OCI-LY1 (cell line): ENCODE measurements at regions not wholly inside any gene's neighbourhood (a gene's known extent, or its start where the extent isn't known, plus 50 kb on each side); places are given as distances from the start of the nearest gene placed in this dataset.
"Not testable (repeated sequence)": the region's sequence is repeated elsewhere in the genome, so short reads cannot be mapped to it uniquely, and the experiment has no call there.

Experiments
- H2AFZ ChIP-seq: fragments of 200-600 bp; sonication (generic), shearing (Covaris generic); 2 replicates; pipeline ENCODE4 v1.6.0; 2014; ENCODE audit warnings: antibody characterized with exemption, mild to moderate bottlenecking, low read length
- H3F3A ChIP-seq: fragments of 200-600 bp; sonication (generic), shearing (Covaris generic); 2 replicates; pipeline ENCODE4 v1.6.0; 2014; ENCODE audit warnings: mild to moderate bottlenecking, antibody characterized with exemption, low read length, moderate library complexity; ENCODE audit not compliant: insufficient read depth
- H3K27ac ChIP-seq: fragments of 200-600 bp; sonication (generic); 2 replicates; pipeline ENCODE4 v1.5.1; 2014; ENCODE audit warnings: low read length, mixed run types, mild to moderate bottlenecking, low read depth; ENCODE audit not compliant: poor library complexity, severe bottlenecking
- H3K27me3 ChIP-seq: fragments of 200-600 bp; sonication (generic); 2 replicates; pipeline ENCODE4 v1.6.0; 2014; ENCODE audit warnings: antibody characterized with exemption, mild to moderate bottlenecking, low read length, moderate library complexity; ENCODE audit not compliant: insufficient read depth
- H3K36me3 ChIP-seq: fragments of 200-600 bp; sonication (generic); 2 replicates; pipeline ENCODE4 v1.6.1; 2014; ENCODE audit warnings: mild to moderate bottlenecking, antibody characterized with exemption, low read length, moderate library complexity, mixed read lengths; ENCODE audit not compliant: insufficient read depth
- H3K4me1 ChIP-seq: fragments of 200-600 bp; sonication (generic); 2 replicates; pipeline ENCODE4 v1.5.1; 2014; ENCODE audit warnings: mild to moderate bottlenecking, low read length, moderate library complexity; ENCODE audit not compliant: insufficient read depth, severe bottlenecking
- H3K4me2 ChIP-seq: fragments of 200-600 bp; sonication (generic), shearing (Covaris generic); 2 replicates; pipeline ENCODE4 v1.6.1; 2014; ENCODE audit warnings: low read length
- H3K4me3 ChIP-seq: fragments of 200-600 bp; sonication (generic); 2 replicates; pipeline ENCODE4 v1.5.1; 2014; ENCODE audit warnings: low read length, low read depth, mild to moderate bottlenecking, mixed read lengths; ENCODE audit not compliant: poor library complexity, severe bottlenecking
- H3K79me2 ChIP-seq: fragments of 200-600 bp; shearing (Covaris generic); 2 replicates; pipeline ENCODE4 v1.6.1; 2016; ENCODE audit warnings: mixed run types, low read length, mixed read lengths; ENCODE audit not compliant: insufficient read depth
- H3K9ac ChIP-seq: fragments of 200-600 bp; sonication (generic), shearing (Covaris generic); 2 replicates; pipeline ENCODE4 v1.6.1; 2014; ENCODE audit warnings: mild to moderate bottlenecking, low read length, mixed read lengths
- H3K9me2 ChIP-seq: fragments of 200-600 bp; sonication (generic), shearing (Covaris generic); 2 replicates; pipeline ENCODE4 v1.6.1; 2014; ENCODE audit warnings: low read depth, mild to moderate bottlenecking, low read length, mixed read lengths
- H3K9me3 ChIP-seq: fragments of 200-600 bp; shearing (Covaris generic); 2 replicates; pipeline ENCODE4 v1.6.1; 2014; ENCODE audit warnings: low read length, mixed read lengths
- H4K20me1 ChIP-seq: fragments of 200-600 bp; sonication (generic), shearing (Covaris generic); 2 replicates; pipeline ENCODE4 v1.6.0; 2016; ENCODE audit warnings: mild to moderate bottlenecking, low read length; ENCODE audit not compliant: insufficient read depth
- CTCF ChIP-seq: fragments of 200-600 bp; sonication (generic), shearing (Covaris generic); IDR thresholded peaks from 2 replicates; pipeline ENCODE4 v1.5.1; 2017; ENCODE audit warnings: mild to moderate bottlenecking, antibody characterized with exemption, low read length, moderate library complexity, mixed read lengths
- EZH2 ChIP-seq: fragments of 200-600 bp; sonication (generic), shearing (Covaris generic); IDR thresholded peaks from 2 replicates; pipeline ENCODE4 v1.8.0; 2017; ENCODE audit warnings: borderline replicate concordance, mixed run types, mild to moderate bottlenecking, antibody characterized with exemption, low read length, moderate library complexity, mixed read lengths

GRCh38 chr5:93941897-93942296 is 200.5 kb upstream of the POU5F2 start:
- Histone ChIP-seq H3K27me3 (no peaks in the 10 kb centered on the region), H2AFZ (no peak overlapping the region), H3K27ac (no peak overlapping the region), H3K79me2 (no peaks in the 10 kb centered on the region), H3F3A (no peaks in the 10 kb centered on the region), H3K9me2 (no peaks in the 10 kb centered on the region; the same call in 1 of the 2 replicates), H3K36me3 (no peaks in the 10 kb centered on the region), H3K4me1 (no peaks in the 10 kb centered on the region), H3K9me3 (no peaks in the 10 kb centered on the region), H3K9ac (no peak overlapping the region), H3K4me3 (no peak overlapping the region), H4K20me1 (no peaks in the 10 kb centered on the region), H3K4me2 (no peak overlapping the region)
- no peak for TF ChIP-seq CTCF
- TF ChIP-seq EZH2: no peak

- not testable (repeated sequence) for H3K9ac ChIP-seq, H3K27ac ChIP-seq, H3K9me3 ChIP-seq, H3K4me3 ChIP-seq, H3K4me1 ChIP-seq, H3K36me3 ChIP-seq, H3K4me2 ChIP-seq, H4K20me1 ChIP-seq, H3K27me3 ChIP-seq, H3F3A ChIP-seq, H3K79me2 ChIP-seq, H2AFZ ChIP-seq, H3K9me2 ChIP-seq
These were observed 191.9 kb upstream of the POU5F2 start for GRCh38 chr5:93933269-93933668.

- Histone ChIP-seq H4K20me1 (no peaks in the 10 kb centered on the region), H3K27me3 (no peaks in the 10 kb centered on the region), H2AFZ (no peak overlapping the region), H3K4me1 (no peaks in the 10 kb centered on the region), H3K4me3 (no peak overlapping the region), H3K36me3 (no peaks in the 10 kb centered on the region), H3K9me2 (no peaks in the 10 kb centered on the region), H3K27ac (no peak overlapping the region), H3K79me2 (no peaks in the 10 kb centered on the region), H3K9me3 (no peaks in the 10 kb centered on the region), H3K4me2 (no peak overlapping the region), H3F3A (no peaks in the 10 kb centered on the region), H3K9ac (no peak overlapping the region)
- TF ChIP-seq EZH2 (no peak), CTCF (no peak)
These were observed 188.7 kb upstream of the POU5F2 start for GRCh38 chr5:93930098-93930497.

- Histone ChIP-seq H3K79me2 (no peaks in the 10 kb centered on the region), H3F3A (no peaks in the 10 kb centered on the region), H3K9me2 (no peaks in the 10 kb centered on the region), H3K4me2 (no peak overlapping the region), H3K4me1 (no peaks in the 10 kb centered on the region), H3K36me3 (no peaks in the 10 kb centered on the region), H3K4me3 (no peak overlapping the region), H3K27me3 (no peaks in the 10 kb centered on the region), H4K20me1 (no peaks in the 10 kb centered on the region), H3K27ac (no peak overlapping the region), H3K9me3 (no peaks in the 10 kb centered on the region), H3K9ac (no peak overlapping the region), H2AFZ (no peak overlapping the region)
- TF ChIP-seq CTCF (no peak), EZH2 (no peak)
These were observed 187.7 kb upstream of the POU5F2 start for GRCh38 chr5:93929131-93929530.
